ENCODE measurements at regions not wholly inside any gene's neighbourhood (a gene's known extent, or its start where the extent isn't known, plus 50 kb on each side); places are given as distances from the start of the nearest gene placed in this dataset.

- no peak for DNase-seq
Observed at GRCh38 chr18:49655266-49656072, 93.6 kb downstream of the LIPG start.

DNA sequence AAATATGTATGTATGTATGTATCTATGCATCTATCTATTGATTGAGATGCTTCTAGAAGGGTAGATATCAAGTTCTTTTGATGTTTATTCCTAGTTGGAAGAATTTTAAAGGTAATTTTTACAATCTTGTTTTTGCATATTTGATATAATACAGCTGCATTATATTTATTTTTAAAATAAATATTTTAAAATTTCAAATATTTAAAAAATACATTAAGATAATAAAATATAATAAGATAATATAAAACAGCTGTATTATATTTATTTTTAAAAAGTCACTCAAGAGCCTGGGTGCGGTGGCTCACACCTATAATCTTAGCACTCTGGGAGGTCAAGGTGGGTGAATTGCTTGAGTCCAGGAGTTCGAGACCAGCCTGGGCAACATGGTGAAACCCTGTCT, 92.5 kb downstream of the LIPG start:
- DNase-seq = no peak

DNA sequence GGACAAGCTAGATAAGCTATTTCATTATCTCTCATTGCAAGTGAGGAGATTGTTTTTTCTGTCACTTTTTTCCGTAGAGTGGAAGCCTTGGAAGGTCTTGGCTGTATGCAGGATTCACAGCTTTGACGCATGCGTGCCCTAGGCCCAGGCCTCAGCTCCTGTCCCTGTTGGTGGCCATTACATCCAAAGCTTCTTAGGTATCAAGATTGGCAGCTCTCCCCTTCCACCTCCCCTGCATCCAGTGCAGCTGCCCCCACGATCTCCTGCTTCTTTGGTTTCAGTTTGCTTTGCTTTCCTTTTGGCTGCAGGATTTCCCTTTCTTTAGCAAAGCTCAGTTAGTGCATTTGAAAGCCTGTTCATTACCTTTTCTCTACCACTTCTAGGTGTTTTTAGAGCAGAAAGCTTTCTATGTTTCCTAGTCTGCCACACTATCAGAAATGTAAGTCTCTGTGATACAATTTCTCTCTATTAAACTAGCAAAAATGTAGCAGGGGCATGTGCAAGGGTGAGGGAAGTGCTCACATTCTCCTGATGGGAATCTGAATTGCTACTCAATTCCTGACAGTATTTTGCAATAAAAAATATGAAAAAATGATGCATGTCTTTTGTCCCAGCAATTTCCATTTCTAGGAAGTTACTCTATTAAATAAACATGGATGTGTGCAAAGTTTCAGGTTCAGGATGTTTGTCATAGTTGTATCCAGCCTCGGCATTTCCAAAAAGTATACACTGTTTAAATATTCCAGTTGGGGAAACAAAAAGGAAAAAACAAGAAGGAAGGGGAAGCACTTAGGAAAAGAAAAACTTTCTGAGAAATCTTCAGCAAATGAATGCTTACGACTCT, 91.2 kb downstream of the LIPG start:
- no peak for DNase-seq

GRCh38 chr18:49651033-49651432, 89.2 kb downstream of the LIPG start:
- DNase-seq = no peak

GRCh38 chr18:49650426-49650891, 88.6 kb downstream of the LIPG start:
- no peak for DNase-seq

DNA sequence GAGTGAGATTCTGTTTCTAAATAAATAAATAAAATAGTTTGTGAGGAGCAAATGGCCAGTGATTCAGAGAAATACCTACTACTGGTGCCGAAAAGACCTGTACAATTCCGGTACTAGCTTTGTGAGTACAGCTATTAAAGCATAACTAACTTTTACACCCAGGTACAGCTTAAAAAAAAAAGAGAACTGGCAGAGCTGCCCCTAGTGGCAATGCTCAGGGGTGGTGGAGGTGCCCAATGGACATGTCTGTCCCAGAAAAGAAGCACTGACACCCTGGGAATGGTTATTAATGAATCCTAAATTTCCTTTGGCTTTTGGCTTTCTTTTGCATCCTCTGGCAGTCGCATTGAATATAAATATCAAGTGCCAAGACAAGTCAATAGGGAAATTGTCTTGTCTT, 87.0 kb downstream of the LIPG start:
- DNase-seq = no peak
